NCI-H69 (cell line): ENCODE measurements at regions not wholly inside any gene's neighbourhood (a gene's known extent, or its start where the extent isn't known, plus 50 kb on each side); places are given as distances from the start of the nearest gene placed in this dataset.

ENCODE experiments used
- DNase-seq: peaks from one replicate; lab custom pipeline; 2025; lab: John Stamatoyannopoulos, UW

DNA sequence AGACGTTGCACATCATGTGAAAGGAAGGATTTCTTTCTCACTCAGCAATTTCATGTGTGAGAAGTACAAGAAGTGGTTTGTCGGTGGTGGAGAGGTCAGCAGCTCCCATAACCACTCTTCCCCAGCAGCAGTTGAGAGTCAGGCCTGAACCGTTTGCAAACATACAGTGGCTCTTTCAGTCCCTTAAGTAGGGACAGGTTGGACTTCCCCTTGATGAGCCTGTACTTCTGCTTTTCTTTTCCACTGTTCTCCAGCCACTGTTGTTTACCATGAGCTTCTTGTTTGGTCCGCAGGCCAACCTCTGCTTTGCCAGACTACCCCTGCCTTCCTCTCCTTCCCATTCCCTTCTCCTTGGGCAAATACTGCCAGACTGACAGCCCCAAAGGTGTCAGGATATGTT is 391.3 kb upstream of the CELF4 start:
- peak; percentile 81 for DNase-seq

DNA sequence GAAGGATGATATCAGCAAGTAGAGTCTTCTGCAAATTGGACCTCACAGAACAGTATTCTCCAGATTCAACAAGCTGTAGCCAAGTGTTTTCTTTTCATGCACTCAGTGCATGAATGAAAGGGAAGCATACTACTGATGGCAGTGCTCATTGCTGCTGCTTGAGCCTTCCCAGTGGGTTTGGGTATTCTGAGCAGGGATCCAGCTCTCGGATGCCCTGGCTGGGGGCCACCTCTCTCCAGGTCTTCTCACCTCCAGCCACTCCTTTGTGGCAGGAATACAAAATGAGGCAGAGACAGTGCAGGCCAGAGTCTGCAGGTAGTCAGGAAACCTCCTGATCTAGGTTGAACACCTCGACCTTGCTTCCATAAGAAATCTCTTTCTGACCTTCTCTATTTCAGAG is 390.4 kb upstream of the CELF4 start:
- DNase-seq = no peak

DNA sequence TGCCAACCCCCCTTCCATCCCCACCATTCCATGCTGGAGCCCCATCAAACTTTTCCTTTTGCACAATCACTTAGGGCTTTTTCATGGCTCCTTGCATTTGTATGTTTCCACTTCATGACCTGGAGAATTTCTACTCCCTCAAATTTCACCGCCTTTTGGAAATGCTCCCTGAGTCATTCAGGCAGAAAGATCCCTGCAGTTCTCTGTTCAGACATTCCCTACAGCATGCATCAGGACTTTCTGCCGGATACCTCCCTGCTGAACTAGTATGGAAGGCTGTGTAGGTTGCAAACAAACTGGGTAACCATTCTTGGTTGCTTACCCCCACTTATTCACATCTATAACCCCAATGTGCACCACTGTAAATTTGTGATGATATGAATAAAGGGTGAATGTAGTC is 389.6 kb upstream of the CELF4 start:
- DNase-seq = no peak

DNA sequence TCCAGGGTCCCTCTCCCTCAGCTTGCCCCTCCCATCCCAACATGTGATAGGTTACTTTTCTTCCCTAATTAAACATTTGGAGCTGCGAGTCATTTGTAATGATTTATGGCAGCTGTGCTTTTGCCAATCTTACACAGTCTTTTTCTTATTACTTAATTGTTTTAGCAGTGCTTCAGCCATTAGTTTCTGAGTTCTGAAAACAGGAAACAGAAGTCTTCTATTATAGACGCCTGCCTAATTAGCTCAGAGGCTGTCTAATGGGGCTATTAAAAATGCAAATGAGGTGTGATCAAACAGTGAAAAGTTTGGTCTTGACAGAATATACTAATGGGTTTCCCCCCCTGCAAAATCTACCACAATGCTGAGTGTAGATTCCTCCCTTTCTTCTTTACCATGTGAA is 388.3 kb upstream of the CELF4 start:
- DNase-seq = peak; percentile 96

DNA sequence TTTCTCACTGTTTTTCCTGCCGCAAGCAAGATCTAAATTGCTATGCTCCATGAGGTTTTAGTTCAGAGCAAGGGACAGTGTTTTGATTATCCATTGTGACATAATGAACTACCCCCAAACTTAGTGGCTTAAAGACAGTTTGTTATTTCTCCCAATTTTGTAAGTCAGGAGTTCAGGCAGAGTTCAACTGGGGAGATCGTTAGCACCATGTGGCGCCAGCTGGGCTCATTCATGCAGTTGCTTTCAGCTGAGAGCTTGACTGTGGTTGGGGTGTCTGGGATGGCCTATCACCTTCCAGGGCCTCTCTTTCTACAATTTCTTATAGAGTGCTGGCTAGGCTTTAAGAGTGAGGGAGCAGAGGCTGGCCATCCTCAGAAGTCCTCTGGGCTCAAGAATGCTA is 382.9 kb upstream of the CELF4 start:
- peak; percentile 41 for DNase-seq

DNA sequence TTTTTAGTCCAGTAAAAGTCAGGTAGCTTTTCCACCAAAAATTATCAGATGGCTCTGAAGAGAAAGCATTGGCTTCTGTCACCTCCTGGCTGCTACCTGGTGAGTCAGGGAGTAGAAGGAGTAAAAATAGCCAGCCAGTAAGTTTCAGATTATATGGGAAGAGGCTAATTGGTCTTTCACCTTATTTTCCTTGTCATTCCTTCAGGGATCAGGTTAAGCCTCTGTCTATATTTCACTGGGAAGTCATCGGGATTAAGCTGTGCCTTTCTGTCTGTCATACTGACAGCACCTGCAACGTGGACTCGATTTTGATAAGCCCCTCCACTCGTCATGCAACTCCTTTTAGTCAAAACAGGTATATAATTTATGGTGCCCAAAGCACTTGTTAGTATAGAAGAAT is 380.7 kb upstream of the CELF4 start:
- DNase-seq = peak; percentile 58

DNA sequence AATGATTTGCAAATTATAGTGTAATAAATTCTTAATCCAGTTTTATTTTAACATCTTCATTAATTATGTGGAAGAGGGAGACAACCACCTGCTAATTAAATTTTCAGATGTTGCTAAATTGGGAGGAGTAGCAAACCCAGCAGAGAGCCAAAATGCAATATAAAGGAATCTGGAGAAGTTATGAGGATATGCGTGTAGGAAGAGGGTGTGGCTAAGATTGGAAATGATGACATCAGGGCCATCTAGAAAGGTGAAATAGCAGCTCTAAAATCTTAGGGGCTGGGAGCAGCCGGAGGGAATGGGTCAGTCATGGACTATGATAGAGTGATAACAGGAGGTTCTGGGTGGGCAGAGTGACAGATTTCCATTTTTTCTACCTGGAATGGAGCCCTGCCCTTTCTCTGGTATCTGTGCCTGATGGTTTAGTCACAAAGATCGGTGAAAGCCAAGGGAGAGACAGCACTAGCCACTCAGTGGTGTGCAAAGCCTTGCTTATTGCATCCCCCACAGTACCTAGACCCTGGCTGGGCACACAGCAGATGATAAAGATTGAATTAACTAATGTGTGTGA is 379.2 kb upstream of the CELF4 start:
- no peak for DNase-seq

DNA sequence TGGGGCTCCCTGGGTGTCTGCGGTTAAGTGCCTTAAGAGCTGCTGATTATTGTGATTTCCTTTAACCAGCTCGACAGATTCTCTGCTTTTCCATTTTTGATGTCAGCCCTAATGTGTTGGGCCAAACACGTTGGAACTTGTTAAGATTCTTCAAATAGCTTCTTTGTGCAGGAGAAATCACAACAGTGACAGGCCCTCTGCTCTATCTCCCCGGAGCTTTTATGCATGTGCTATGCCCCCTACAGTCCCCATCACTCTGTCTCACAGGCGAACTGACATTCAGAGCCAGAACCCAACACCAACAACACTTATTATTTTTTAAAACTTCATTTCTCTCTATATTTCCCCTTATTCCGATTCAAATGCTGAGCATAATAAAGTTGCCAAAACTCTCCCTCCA is 371.7 kb upstream of the CELF4 start:
- no peak for DNase-seq

DNA sequence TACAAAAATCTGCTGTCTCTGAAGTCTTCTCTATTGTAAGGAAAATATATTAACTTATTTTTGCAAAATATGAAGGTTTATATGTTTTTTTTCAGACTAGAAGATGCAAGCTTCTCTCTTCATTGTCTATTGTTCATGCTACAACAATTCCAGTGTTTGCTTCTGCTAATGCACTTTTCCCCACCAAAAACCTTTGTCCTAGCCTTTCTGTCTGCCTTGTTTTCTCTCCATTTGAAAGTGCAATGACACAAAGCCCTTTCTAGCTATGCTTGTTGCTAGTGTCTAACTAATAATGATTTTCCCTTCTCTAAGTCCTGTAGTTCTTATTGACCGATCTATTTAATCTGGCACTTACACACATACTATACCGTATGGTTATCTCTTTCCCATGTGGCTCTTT is 369.5 kb upstream of the CELF4 start:
- DNase-seq = no peak

DNA sequence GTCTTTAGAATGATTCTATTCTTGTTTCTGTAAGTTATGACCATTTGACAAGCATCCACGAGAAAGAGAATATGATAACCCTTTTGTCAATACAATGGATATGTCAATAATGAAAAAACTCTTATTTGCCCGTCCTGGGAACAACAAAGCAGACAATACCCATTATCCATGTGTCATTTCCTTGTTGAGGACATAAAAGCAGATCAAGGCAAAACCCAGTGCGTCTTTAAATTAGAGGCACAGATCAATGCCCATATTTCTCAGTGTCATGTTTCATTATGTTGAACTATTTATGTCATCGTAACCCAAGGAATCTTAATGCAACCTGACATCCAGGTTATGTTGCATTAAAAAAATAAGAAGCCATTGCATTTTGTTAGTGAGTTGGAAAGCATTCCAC is 365.0 kb upstream of the CELF4 start:
- no peak for DNase-seq

DNA sequence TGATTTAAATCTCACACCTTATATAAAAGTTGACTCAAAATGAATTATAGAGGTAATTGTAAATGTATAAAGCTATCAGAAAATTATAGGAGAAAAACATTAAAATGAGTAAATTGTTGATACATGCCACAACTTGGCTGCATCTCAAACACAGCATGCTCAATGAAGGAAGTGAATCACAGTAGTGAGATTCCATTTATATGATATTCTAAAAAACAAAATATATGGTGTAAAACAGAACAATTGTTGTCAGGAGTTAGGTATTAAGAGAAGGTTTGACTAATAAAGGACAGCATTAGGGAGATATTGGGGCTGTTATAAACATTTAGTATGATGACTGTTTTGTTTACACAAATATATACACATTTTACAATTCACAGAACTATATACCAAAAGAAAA is 356.6 kb upstream of the CELF4 start:
- DNase-seq = no peak

DNA sequence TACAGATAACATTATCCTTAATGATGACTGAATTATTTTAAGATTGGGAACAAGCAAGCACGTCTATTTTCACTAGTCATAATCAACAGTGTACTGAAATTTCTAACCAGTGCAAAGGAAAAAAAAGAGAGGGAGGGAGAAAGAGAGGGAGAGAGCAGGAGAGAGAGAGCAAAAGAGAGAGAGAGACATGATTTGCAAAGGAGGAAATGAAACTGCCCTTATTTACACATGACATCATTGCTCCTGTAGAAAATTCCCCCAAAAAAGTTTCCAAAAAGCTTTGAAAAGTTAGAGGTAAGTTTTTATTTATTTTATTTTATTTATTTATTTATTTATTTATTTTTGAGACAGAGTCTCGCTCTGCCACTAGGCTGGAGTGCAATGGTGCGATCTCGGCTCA is 355.3 kb upstream of the CELF4 start:
- DNase-seq = no peak

DNA sequence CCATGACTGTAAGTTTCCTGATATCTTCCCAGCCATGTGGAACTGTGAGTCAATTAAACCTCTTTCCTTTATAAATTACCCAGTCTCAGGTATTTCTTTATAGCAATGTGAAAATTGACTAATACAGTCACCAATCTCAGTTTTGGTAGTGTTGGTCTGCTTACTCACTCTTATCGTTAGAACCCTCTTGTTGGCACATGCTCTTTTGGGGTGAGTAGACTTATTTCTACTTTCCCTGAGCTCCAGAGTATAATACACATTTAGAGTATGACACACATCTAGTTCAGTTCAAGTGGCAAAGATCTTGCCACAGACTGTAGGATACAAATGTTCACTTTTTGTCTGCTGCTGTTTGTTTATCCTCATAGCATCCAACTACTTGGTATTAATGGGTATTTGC is 347.5 kb upstream of the CELF4 start:
- DNase-seq = no peak

DNA sequence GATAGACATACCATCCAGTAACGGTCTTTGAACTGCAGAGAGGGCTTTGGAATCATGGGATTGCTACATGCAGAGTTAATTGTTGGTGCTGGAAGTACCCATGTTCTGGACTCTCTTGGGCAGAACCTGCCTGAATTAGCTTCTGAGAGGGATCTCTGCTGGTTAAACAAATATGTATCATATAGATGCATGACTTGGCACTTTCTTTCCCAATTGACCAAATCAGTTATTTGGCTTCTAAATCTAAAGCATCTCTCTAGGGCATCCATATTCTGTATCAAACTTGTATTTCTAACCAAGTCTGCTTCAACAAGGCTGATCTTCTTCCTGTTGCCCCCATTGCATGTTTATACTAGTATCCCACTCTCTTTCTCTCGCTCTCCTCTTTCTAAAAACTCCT is 336.7 kb upstream of the CELF4 start:
- no peak for DNase-seq

DNA sequence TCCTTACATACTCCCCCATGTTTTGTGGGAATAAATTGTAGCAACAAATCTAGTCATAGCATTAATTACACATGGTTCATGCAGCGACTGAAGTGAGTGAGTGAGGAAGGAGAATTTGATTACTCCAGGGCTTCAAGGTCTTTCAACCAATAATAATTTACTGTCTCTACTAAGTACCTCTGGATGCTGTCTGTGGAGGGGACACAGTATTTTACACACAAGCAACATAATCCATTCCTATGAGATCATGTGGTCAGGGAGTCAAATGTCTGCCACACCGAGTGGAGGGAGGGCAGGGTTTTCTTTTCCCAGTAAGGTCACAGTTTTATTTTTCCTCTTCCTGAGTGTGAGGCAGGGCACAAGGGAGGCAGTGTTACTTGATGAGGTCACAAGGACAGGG is 334.7 kb upstream of the CELF4 start:
- no peak for DNase-seq

DNA sequence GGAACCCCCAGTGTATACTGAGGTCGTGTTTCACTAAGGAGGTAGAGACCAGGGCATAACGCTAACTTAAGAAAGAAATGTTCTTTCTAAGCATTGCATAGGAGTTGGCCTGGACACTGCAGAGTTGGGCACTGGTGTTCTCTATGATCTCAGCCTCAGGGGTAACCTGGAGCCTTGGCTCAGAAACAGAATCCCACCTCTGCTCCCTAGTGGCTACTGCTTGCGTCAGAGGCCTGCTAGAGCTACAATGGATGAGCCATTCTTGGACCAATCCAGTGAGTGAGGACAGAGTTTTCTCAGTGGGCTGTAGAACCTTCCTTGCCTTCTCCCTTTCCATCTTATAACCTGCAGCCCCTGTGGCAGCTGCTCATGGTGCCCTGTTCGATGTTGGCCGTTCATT is 324.4 kb upstream of the CELF4 start:
- peak; percentile 45 for DNase-seq

DNA sequence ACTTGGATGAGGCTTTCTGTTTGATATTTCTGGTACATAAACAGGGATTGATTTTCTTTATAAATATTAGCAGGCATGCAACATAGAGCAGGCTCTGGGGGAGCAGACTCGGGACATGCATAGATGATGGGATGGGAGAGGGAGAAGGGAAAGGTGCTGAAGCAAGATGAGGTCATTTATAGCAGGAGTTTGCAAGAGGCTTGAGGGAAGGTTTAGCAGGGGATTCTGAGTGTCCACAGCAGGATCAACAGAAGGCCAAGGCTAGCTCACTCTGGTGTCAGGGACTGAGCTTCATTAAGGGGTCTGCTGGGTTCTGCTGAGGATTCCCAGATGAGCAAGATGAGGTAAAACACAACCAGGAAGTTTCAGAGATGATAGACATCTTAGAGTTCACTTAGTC is 309.1 kb upstream of the CELF4 start:
- DNase-seq = no peak

DNA sequence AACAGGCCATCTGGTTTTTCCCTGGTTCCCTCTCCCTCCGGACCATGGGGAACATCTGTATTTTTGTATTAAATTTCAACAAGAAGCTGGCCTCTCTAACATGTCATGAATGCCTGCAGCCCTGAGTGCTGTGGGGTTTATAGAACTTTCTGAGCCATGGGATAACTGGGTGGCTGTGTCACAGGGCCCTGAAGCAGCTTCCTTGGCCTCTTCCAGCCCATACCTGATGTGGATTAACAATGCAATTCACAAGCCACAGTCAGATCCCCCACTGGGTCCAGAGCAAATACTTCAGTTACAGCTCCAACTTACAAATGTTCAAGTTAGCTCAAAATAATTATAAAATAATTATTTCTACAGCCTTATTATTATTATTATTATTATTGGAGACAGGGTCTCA is 307.8 kb upstream of the CELF4 start:
- DNase-seq = no peak

DNA sequence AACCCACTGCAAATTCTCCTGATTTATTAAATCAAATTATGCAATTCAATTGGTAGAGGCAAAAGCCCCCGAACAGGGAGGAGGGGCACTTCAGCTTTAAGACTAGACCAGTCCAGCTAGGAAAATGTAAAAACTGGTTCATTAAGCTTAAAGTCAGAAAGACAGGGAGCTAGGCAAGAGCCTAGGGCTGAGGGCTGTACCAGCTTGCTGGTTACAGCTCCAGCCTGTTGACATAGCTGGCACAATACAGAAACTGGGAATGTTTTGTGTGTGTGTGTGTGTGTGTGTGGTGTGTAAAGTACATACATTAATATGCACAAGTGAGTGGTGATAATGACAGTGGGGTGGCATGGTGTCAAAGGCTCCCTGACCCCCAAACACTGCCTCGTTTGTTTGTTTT is 307.0 kb upstream of the CELF4 start:
- peak; percentile 87 for DNase-seq

DNA sequence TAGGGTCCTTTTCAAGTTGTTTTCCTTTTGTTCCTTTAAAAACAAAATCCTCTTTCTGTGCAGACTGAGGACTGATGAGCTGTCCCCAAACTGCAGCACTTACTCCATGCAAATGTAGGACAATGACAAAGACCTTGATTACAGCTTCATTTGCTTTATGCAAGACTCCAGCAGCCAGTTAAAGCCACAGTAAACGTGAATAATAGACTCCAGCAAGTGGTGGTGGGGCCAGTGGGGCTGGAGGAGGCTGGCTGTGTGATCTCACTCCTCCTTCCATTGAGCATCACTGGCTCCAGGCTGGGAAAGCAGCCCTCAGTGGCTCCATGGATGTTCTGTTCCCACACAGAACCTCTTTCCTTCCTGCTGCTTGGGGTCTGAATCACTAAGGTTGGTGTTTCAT is 306.0 kb upstream of the CELF4 start:
- DNase-seq = peak; percentile 51

DNA sequence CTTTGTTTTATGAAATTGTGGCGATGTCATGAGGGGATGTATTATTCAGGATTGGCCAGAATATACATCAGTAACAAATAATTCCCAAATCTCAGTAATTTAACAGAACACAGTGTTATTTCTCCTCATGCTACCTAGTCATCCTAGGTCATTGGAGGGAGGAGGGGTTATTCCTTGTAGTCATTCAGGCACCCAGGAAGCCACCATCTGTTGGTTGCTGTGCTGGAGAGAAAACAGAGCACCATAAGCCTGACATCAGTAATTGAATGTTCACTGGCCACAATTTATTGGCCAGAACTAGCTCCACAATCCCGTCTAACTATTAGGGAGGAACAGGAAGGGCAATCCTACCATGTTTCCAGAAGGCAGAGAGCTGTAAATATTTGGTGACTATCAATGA is 303.5 kb upstream of the CELF4 start:
- peak; percentile 94 for DNase-seq

DNA sequence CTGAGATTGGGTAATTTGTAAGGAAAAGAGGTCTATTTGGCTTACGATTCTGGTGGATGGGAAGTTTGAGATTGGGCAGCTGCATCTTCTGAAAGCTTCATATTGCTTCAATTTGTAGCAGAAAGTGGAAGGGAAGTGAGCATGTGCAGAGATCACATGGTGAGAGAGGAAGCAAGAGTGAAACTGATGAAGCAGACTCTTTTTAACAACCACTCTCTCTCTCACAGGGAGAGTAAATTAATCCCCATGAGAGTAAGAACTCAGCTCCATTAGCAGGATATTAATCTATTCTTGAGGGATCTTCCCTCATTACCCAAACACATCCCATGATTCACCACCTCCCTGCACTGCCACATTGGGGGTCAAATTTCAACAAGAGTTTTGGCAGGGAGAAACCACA is 298.5 kb upstream of the CELF4 start:
- DNase-seq = no peak

DNA sequence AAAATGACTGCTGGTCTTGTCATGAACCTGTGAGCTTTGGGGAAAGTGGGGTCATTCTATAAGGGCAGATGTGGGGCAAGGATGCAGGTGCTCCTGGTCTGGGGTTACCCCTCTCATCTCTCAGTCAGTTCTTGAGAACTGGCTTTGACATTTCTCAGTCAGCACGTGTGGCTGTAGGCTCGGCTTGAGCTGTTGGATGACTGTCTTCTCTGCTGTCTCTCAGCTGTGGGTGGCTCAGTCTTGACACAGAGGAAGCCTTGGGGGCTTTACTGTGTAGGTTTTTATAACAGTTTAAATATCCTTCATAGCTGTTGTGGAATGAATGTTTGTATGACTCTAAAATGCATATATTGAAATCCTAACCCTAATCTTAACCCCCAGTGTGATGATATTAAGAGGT is 296.4 kb upstream of the CELF4 start:
- no peak for DNase-seq

DNA sequence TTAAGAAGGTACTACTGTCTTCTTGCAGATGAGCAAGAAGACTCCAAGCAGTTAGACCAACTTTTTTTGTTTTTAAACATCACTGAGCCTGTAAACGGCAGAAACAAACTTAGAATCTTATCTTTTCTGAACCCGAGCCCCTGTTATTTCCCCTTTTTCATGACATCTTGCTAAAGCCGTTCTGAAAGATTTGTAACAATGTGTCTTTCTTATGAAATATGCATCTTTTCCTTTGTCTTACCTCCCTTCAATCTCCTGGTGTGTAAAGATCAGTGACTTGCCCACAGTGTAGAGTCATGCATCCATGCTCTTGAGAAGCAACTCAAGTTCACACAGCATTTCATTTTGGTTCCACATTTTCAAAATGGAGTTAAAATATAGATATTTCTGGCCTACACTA is 288.8 kb upstream of the CELF4 start:
- no peak for DNase-seq

DNA sequence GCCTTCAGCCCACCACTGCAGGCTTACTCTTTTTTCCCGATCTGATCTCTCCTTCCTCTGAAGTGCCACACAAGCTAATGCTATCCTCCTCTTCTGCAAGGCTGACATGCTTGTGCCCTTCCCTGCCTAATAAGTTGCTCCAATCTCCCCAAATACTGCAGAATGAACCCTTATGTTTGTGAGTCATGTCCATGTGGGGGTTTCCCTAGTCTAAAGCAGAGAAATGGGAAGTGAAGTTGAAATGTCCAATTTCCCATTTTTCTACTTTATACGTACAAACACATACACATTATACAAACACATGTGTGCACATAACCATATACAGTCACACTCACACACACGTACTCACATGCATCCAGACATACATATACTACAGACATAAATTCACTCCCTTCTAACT is 288.1 kb upstream of the CELF4 start:
- DNase-seq = no peak
